ENCODE measurements at regions not wholly inside any gene's neighbourhood (a gene's known extent, or its start where the extent isn't known, plus 50 kb on each side); places are given as distances from the start of the nearest gene placed in this dataset.

DNA sequence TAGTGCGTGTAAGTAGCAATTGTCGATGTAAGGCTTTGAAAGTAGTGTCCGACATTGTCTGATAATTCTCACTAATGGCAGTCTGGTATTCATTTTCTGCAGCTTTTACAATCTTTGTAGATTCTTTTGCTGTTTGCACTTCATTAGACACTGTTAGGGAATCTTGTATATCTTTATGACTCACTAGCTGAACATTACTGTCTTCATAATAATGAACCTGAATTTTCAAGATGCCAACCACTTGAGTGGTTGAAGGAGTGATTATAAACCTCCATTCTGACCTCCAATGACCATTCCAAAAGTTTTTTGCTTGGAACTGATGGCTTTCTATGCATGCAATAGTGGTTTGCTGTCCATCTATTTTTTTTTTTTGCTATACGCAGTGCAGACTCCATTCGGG, 76.4 kb upstream of the MFGE8 start:
- no peak for DNase-seq
- ChIA-PET POLR2A (interaction anchor here (0.6 to 0.7 kb wide), 3 partner anchors 77 to 522 kb away, joined by 3 to 7 read pairs (median 6); partner anchors contain the start of genes MRPL46 and MRPS11), CTCF (interaction anchor here (0.7 to 2.3 kb wide), 2 partner anchors 13 to 85 kb away, joined by 3 to 11 read pairs; no protein-coding TSS in a partner anchor)
- Mint-ChIP-seq H3K27me3 (ENCODE audit: insufficient read depth, unreplicated experiment) (no peaks in the 10 kb centered on the region), H3K27ac (ENCODE audit: unreplicated experiment) (peak overlapping the region; percentile 83), H3K4me1 (ENCODE audit: low read depth, unreplicated experiment) (peaks cover 44% of the 10 kb centered on the region), H3K36me3 (ENCODE audit: insufficient read depth, unreplicated experiment) (peaks cover 32% of the 10 kb centered on the region), H3K9me3 (ENCODE audit: unreplicated experiment) (no peaks in the 10 kb centered on the region), H3K4me3 (ENCODE audit: unreplicated experiment) (peak overlapping the region; percentile 73)
- H3K27me3 ChIP-seq (replicated peaks; ENCODE audit: control insufficient read depth, insufficient read depth, low read length) = no peaks in the 10 kb centered on the region
- TSS peak; percentile 32 for BruUV-seq (replicated peaks)
- intact Hi-C loops (cut with micrococcal nuclease; ENCODE audit: unreplicated experiment) = loop anchor here (1.0 kb wide), 1 partner anchor 8 kb away; no protein-coding TSS in a partner anchor
- TF ChIP-seq CTCF (IDR thresholded peaks at IDR 0.05; ENCODE audit: insufficient read depth in 1 of 2, low read depth in 1 of 2, low read length in 1 of 2, severe bottlenecking in 1 of 2, unreplicated experiment in 1 of 2) = no peak
- no peaks in the 10 kb centered on the region for H3K36me3 ChIP-seq (ENCODE audit: control insufficient read depth, insufficient read depth, low read length)
- no peaks in the 10 kb centered on the region for H3K9me3 ChIP-seq
- H3K4me1 ChIP-seq = peaks cover 85% of the 10 kb centered on the region
- peak overlapping the region; percentile 38 for H3K4me3 ChIP-seq (ENCODE audit: low read depth, low read length)

DNA sequence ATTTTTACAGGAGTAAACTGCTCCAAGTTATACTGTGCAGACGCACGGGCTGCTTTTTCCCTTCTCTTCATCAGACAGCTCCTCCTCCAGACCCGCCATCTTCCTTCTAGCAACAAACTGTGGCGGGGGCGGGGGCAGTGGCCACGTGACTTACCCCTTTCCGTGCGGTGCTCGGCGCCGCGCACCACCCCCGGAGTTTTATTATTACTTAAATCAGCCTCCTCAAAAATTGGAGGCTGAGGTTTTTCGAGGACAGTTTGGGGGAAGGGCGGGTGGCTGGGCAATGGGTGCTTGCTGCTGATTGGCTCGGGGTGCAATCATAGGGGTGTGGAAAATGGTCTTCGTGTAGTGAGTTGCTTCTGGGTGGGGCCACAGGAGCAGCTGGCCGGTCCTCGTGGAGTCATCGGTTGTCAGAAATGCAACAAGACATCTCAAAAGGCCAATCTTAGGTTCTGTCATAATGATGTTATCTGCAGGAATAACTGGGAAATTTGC, 77.1 kb upstream of the MFGE8 start:
- H3K4me1 ChIP-seq = peaks cover 88% of the 10 kb centered on the region
- no peak for TF ChIP-seq CTCF (IDR thresholded peaks at IDR 0.05; ENCODE audit: insufficient read depth in 1 of 2, low read depth in 1 of 2, low read length in 1 of 2, severe bottlenecking in 1 of 2, unreplicated experiment in 1 of 2)
- H3K36me3 Mint-ChIP-seq (ENCODE audit: insufficient read depth, unreplicated experiment) = peaks cover 32% of the 10 kb centered on the region
- H3K27ac Mint-ChIP-seq (ENCODE audit: unreplicated experiment) = peak overlapping the region; percentile 83
- no peaks in the 10 kb centered on the region for H3K36me3 ChIP-seq (ENCODE audit: control insufficient read depth, insufficient read depth, low read length)
- no TSS peak for BruUV-seq (replicated peaks)
- H3K27me3 ChIP-seq (replicated peaks; ENCODE audit: control insufficient read depth, insufficient read depth, low read length) = no peaks in the 10 kb centered on the region
- H3K4me3 Mint-ChIP-seq (ENCODE audit: unreplicated experiment) = peak overlapping the region; percentile 73
- DNase-seq = peak; percentile 76 to 84
- no peaks in the 10 kb centered on the region for H3K9me3 ChIP-seq
- POLR2A ChIA-PET = interaction anchor here (0.5 to 0.7 kb wide), 5 partner anchors 37 to 523 kb away, joined by 3 to 7 read pairs (median 6); partner anchors contain the start of genes MRPL46 and MRPS11
- CTCF ChIA-PET = interaction anchor here (0.7 to 2.3 kb wide), 2 partner anchors 12 to 85 kb away, joined by 3 to 11 read pairs; no protein-coding TSS in a partner anchor
- H3K9me3 Mint-ChIP-seq (ENCODE audit: unreplicated experiment) = no peaks in the 10 kb centered on the region
- peak overlapping the region; percentile 38 for H3K4me3 ChIP-seq (ENCODE audit: low read depth, low read length)
- no peaks in the 10 kb centered on the region for H3K27me3 Mint-ChIP-seq (ENCODE audit: insufficient read depth, unreplicated experiment)
- intact Hi-C loops (cut with micrococcal nuclease; ENCODE audit: unreplicated experiment) = loop anchor here (10.0 kb wide), 1 partner anchor 135 kb away; no protein-coding TSS in a partner anchor
- H3K4me1 Mint-ChIP-seq (ENCODE audit: low read depth, unreplicated experiment) = peaks cover 49% of the 10 kb centered on the region

GRCh38 chr15:88992216-88992615, 79.0 kb upstream of the MFGE8 start:
- Histone ChIP-seq H3K36me3 (ENCODE audit: control insufficient read depth, insufficient read depth, low read length) (no peaks in the 10 kb centered on the region), H3K4me1 (peaks cover 73% of the 10 kb centered on the region), H3K27me3 (replicated peaks; ENCODE audit: control insufficient read depth, insufficient read depth, low read length) (no peaks in the 10 kb centered on the region), H3K9me3 (no peaks in the 10 kb centered on the region), H3K4me3 (ENCODE audit: low read depth, low read length) (no peak overlapping the region)
- no peak for TF ChIP-seq CTCF (IDR thresholded peaks at IDR 0.05; ENCODE audit: insufficient read depth in 1 of 2, low read depth in 1 of 2, low read length in 1 of 2, severe bottlenecking in 1 of 2, unreplicated experiment in 1 of 2)
- ChIA-PET POLR2A (no interaction called here), CTCF (no interaction called here)
- Mint-ChIP-seq H3K4me3 (ENCODE audit: unreplicated experiment) (no peak overlapping the region), H3K27ac (ENCODE audit: unreplicated experiment) (peak overlapping the region; percentile 83), H3K4me1 (ENCODE audit: low read depth, unreplicated experiment) (peaks cover 38% of the 10 kb centered on the region), H3K9me3 (ENCODE audit: unreplicated experiment) (no peaks in the 10 kb centered on the region), H3K27me3 (ENCODE audit: insufficient read depth, unreplicated experiment) (no peaks in the 10 kb centered on the region), H3K36me3 (ENCODE audit: insufficient read depth, unreplicated experiment) (peaks cover 28% of the 10 kb centered on the region)
- intact Hi-C loops (cut with micrococcal nuclease; ENCODE audit: unreplicated experiment) = loop anchor here (10.0 kb wide), 1 partner anchor 133 kb away; no protein-coding TSS in a partner anchor
- BruUV-seq (replicated peaks) = no TSS peak
- DNase-seq = no peak

Measured in Caco-2 (cell line).